HS-5 (cell line): ENCODE measurements at regions not wholly inside any gene's neighbourhood (a gene's known extent, or its start where the extent isn't known, plus 50 kb on each side); places are given as distances from the start of the nearest gene placed in this dataset.
"Not testable (repeated sequence)": the region's sequence is repeated elsewhere in the genome, so short reads cannot be mapped to it uniquely, and the experiment has no call there.

Source experiments
- DNase-seq: peaks from one replicate; pipeline ENCODE4 v3.0.0-alpha.2; 2012; ENCODE audit warnings: low read depth

GRCh38 chr14:59006179-59006578 is 182.3 kb upstream of the DAAM1 start:
- DNase-seq, result not testable (repeated sequence)

DNA sequence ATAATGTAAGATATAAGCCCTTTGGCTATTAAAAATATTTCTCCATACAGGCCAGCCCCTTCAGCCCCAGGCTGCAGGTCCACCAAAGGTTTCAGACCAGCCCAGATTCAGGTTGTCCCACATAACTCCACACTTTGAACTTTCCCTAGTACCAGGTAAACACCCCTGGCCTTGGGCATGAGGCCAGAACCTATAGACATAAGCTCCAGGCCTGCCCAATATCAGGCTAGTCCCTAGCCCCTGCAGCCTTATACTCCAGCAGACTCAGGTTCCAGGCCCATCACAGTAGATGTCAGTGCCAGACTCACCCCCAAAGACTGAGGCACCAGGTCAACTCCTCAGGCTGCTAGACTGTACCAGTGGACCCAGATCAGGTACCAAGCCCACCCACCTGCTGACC is 178.5 kb upstream of the DAAM1 start:
- DNase-seq, result no peak

- no peak for DNase-seq
Measured at GRCh38 chr14:59013672-59014298, 174.7 kb upstream of the DAAM1 start.

GRCh38 chr14:59015482-59015881 is 173.0 kb upstream of the DAAM1 start:
- DNase-seq, result no peak

DNA sequence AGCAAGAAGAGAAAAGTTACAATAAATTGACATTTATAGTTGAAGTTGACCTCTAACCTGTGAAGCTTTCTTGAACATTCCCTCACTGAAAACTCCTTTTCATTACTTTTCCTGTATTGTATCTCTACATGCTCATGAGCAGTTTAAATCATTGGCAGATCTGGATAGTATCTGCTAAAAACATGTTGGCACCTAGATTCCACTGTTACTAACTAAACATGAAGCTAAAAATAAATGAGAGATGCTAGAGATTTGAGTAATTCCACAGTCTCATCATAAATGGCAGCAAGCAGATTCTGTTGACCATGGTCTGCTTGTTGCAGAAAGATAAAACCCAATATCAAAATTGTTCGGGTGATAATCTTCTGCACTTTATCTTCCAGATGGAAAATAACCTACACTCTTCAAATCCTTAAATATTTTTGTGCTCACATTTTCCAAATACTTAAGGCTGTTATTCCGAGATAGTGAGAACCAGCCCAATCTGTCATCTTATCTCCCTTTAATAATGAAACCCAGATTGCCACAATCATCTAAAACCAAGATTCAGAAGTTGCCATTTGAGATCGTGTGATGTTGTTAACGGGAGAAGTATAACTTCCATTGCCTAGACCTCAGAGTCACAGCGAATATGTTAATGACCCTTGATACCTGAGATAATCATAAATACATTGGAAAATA is 171.0 kb upstream of the DAAM1 start:
- no peak for DNase-seq

DNA sequence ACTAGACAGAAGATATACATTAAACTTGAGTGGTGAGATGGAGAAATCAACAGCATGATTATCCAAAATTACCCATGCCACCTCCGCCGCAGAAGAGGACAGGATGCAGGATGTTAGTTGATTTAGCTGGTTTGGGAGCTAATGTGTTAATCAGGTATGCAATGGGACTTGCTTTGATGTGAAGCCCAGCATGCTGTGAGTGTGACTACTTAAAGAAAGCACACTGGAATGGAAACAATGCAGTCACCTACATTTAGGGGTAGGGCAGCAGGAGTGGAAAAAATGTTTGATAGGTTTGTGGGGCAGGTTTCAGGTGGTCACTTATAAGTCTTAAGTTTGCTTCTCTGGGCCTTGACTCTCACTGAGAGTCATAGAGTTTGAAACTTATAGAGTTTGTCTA is 170.0 kb upstream of the DAAM1 start:
- DNase-seq, result no peak

DNA sequence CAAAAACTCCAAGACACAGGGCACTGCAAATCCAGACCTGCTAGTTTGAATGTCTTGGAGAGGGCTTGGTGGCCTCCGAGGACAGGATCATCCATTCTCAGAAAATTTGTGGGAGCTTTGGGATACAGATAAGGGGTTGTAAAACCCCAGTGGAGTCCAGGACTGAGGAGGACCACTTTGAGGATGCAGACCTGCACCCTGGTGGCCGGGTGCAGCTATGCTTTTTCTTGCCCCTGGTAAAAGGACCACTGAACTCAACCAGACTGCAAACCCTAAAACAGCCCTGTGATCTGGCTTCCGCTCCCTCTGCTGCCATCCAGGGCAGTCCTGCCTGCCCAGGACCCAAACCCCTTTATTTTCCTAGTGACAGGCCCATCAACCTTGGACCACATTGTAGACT is 169.5 kb upstream of the DAAM1 start:
- no peak for DNase-seq

DNA sequence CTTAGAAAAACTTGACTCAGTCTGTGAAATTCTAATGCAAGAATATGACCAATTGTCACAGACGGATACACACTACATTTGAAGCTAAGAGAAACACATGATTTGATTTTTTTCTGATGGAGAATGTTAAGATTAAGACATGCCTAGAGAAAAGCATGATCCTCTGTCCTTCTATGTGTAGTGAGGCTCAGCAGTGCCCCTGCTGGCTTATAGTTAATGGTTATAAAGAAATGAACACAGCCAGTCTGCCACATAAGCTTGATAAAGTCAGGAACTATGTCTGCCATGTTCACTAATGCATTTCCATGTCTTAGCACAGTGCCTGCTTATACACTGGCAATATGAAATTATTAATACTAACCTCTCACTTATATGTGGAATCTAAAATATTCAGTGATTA is 168.1 kb upstream of the DAAM1 start:
- DNase-seq, result no peak

- no peak for DNase-seq
Measured at GRCh38 chr14:59022144-59022543, 166.3 kb upstream of the DAAM1 start.

GRCh38 chr14:59026081-59026480 is 162.4 kb upstream of the DAAM1 start:
- no peak for DNase-seq

- DNase-seq, result not testable (repeated sequence)
Measured at GRCh38 chr14:59026640-59027039, 161.8 kb upstream of the DAAM1 start.

- peak; percentile 87 for DNase-seq
Measured at GRCh38 chr14:59028476-59029202, 159.8 kb upstream of the DAAM1 start.

DNA sequence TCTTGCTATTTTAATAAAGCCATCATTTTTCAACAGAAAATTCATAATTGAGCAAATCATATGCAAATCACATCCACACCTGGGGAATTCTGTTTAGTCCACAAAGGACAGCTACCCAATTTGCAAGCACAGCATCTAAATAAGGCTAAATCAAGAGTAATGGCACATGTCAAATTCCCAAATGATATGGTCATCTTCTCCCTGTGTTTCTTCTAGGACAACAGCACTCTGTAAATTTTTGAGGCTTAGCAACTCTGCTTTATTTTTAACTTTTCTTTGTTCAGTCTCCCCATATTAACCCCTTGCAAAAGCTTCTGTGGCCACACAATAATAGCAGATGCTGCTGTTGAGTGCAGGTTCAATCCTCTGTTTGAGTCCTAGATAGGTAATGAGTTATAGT is 155.6 kb upstream of the DAAM1 start:
- DNase-seq, result no peak

- DNase-seq, result no peak
Measured at GRCh38 chr14:59036134-59036533, 152.3 kb upstream of the DAAM1 start.

GRCh38 chr14:59037086-59037485 is 151.4 kb upstream of the DAAM1 start:
- DNase-seq, result no peak

GRCh38 chr14:59037620-59038019 is 150.8 kb upstream of the DAAM1 start:
- DNase-seq, result no peak

DNA sequence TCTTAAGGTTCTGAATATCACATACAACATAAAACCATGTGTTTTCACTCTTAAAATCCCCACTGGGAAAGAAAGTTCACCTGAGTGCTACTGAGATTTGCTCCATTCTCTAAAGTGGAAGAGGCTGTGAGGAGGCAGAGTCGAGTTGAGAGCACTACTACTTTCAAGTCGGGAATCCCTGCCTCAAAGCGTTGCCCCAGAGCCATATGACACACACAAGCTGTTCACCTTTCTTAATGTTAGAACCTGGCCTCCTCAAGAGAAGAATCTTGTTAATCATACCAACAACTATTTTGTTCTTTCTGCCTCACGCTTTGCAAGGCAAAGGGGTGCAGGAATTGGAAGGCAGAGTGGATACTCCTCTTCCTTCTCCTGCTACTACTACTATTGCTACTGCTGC is 149.7 kb upstream of the DAAM1 start:
- DNase-seq, result no peak

DNA sequence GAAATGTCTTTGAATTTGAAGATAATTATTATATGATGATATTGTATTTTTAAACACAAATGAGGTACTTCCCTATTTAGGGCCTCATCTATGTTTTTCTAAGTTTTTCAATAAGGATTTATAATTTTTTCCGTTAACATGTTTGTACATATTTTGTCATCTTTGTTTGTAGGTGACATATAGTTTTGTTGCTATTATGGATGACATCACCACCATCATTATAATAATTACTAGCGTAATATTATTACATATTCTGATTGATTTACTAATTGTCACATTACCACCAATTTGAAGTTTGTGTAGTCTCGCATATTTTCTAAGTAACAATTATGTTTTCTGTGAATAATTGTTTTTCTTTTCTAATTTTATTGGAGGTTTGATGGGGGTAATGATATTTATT is 147.2 kb upstream of the DAAM1 start:
- DNase-seq, result no peak

GRCh38 chr14:59044707-59045106 is 143.8 kb upstream of the DAAM1 start:
- no peak for DNase-seq

DNA sequence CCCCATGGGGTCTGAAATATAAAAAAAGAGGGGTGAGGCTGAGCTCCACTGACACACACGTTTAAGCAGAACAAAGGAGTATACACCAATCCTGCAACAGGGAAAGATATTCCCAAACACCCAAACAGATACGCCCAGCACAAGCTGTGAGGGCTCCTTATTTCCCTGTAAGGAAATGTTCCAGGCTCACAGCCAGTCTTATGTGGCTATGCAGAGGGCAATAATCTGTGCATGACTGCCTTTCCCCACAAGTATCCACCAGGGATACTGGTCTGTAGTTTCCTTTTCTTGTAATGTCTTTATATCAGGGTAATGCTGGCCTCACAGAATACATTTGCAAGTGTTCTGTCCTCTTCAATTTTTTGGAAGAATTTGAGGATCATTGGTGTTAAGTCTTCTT is 141.7 kb upstream of the DAAM1 start:
- DNase-seq, result no peak

DNA sequence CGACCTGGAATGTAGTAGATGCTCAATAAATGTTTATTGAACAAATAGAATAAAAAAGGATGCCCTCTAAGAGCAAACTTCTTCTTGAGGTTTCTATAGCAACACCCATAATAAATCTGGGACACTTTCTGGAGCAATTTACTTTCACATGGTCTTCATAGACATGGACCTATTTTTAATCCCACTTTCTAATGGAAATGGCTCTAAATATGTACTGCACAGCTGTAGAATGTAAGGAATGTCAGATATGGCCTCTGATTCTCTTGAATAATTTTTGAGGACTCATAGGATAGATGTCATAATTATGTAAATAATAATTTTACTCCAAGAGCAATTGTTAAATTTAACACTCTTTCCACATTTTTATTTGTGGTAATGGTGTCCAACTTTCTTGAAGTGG is 133.5 kb upstream of the DAAM1 start:
- no peak for DNase-seq

DNA sequence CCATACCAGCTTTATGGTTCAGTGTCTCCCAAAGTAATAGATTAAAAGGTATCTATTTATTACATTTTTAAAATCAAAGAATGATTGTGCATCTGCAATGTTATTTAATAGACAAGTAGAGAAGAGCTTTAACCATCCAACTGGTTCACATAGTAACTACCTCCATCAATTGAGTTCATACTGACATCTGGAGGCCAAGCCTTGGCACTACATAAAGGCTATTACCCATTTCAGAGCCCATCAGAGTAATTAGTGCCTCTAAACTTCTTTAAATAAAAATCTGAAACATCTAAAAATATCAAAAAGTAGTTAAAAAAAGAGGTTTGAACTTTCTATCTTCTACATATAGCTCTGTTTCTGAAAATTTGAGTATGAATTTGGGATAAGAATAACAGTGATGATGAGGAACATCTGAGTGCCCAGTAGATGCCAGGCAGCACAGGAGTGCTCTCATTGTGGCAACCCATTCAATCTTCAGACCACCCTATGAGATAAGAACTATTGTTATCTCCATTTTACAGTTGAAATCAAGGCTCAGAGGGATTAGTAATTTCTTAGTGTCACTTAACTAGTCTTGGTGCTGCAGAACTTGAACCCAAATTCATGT is 132.9 kb upstream of the DAAM1 start:
- DNase-seq, result peak; percentile 16

DNA sequence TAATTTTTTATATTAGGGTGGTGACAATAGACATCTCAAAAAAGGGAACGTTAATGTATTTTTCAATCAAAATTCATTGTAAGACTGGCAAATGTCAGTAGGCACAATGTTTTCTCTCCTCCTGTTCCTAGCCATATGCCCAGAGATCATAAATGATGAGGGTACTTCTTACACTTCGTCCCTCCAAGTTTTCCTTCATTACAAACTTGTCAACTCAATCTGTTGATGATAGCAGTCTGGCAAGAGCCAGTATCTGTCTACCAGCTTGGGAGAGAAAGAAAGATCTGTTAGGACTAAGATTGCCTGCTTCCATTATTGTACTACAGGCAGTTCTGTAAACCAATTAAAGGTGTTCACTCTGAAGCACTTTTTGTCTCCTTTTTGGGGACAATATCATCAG is 130.9 kb upstream of the DAAM1 start:
- no peak for DNase-seq
